ENCODE measurements at regions not wholly inside any gene's neighbourhood (a gene's known extent, or its start where the extent isn't known, plus 50 kb on each side); places are given as distances from the start of the nearest gene placed in this dataset.

- TF ChIP-seq CTCF (IDR thresholded peaks at IDR 0.05; ENCODE audit: low read depth, low read length) = no peak
- no peak overlapping the region for H3K4me3 ChIP-seq (ENCODE audit: low read depth, low read length)
Measured at GRCh38 chr3:168213920-168214319, 118.2 kb upstream of the GOLIM4 start.

GRCh38 chr3:168212664-168213285 is 117.1 kb upstream of the GOLIM4 start:
- no peak for TF ChIP-seq CTCF (IDR thresholded peaks at IDR 0.05; ENCODE audit: low read depth, low read length)
- H3K4me3 ChIP-seq (ENCODE audit: low read depth, low read length) = no peak overlapping the region

GRCh38 chr3:168205451-168205850 is 109.7 kb upstream of the GOLIM4 start:
- no peak overlapping the region for H3K4me3 ChIP-seq (ENCODE audit: low read depth, low read length)
- no peak for TF ChIP-seq CTCF (IDR thresholded peaks at IDR 0.05; ENCODE audit: low read depth, low read length)

- TF ChIP-seq CTCF (IDR thresholded peaks at IDR 0.05; ENCODE audit: low read depth, low read length) = no peak
- no peak overlapping the region for H3K4me3 ChIP-seq (ENCODE audit: low read depth, low read length)
Measured at GRCh38 chr3:168197162-168197561, 101.4 kb upstream of the GOLIM4 start.

GRCh38 chr3:168191856-168192255 is 96.1 kb upstream of the GOLIM4 start:
- no peak overlapping the region for H3K4me3 ChIP-seq (ENCODE audit: low read depth, low read length)
- TF ChIP-seq CTCF (IDR thresholded peaks at IDR 0.05; ENCODE audit: low read depth, low read length) = no peak

- TF ChIP-seq CTCF (IDR thresholded peaks at IDR 0.05; ENCODE audit: low read depth, low read length) = no peak
Measured at GRCh38 chr3:168187233-168187632, 91.5 kb upstream of the GOLIM4 start.

GRCh38 chr3:168186293-168186983 is 90.7 kb upstream of the GOLIM4 start:
- no peak for TF ChIP-seq CTCF (IDR thresholded peaks at IDR 0.05; ENCODE audit: low read depth, low read length)

More at GRCh38 chr3:168187233-168187632, 91.5 kb upstream of the GOLIM4 start:
- H3K4me3 ChIP-seq (ENCODE audit: low read depth, low read length) = no peak overlapping the region

More at GRCh38 chr3:168186293-168186983, 90.7 kb upstream of the GOLIM4 start:
- no peak overlapping the region for H3K4me3 ChIP-seq (ENCODE audit: low read depth, low read length)
